ENCODE measurements at regions not wholly inside any gene's neighbourhood (a gene's known extent, or its start where the extent isn't known, plus 50 kb on each side); places are given as distances from the start of the nearest gene placed in this dataset.

DNA sequence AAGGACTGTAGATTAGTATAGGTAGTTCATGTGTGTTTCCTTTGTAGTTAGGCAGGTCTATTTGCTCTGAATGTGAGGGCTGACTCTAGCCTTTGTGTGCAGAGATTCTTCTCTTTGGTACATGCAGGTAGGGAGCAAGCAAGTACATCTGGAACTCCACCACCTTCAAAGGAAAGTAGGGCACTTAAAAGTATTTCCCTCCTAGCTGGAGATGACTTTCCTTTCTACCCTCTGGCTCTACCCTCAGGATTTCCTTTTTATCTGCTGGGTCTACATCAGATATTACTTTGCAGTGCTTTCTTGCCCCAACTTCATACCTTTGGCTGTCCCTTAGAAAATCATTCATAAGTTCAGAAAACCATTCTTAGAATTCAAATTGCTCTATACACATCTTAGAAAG, 91.7 kb upstream of the HIVEP3 start:
- no peaks in the 10 kb centered on the region for H4K20me1 ChIP-seq (ENCODE audit: insufficient read depth, low read length, poor library complexity, severe bottlenecking)
- no peak overlapping the region for H3K9ac ChIP-seq (ENCODE audit: low read depth, low read length, poor library complexity, severe bottlenecking)
- H3K4me1 ChIP-seq (ENCODE audit: insufficient read depth, low read length, poor library complexity, severe bottlenecking): peaks cover 13% of the 10 kb centered on the region
- H2AFZ ChIP-seq (ENCODE audit: low read length): no peak overlapping the region
- H3K36me3 ChIP-seq (ENCODE audit: insufficient read depth, low read length): no peaks in the 10 kb centered on the region
- no peak overlapping the region for H3K4me2 ChIP-seq (ENCODE audit: low read depth, low read length, poor library complexity, severe bottlenecking)
- H3K4me3 ChIP-seq (ENCODE audit: low read length, poor library complexity, severe bottlenecking): no peak overlapping the region
- no peaks in the 10 kb centered on the region for H3K9me2 ChIP-seq (replicated peaks; ENCODE audit: low read depth, low read length)
- H3F3A ChIP-seq (ENCODE audit: low read depth): no peaks in the 10 kb centered on the region
- no peaks in the 10 kb centered on the region for H3K27me3 ChIP-seq (ENCODE audit: insufficient read depth, low read length, poor library complexity, severe bottlenecking)
- no peaks in the 10 kb centered on the region for H3K79me2 ChIP-seq (ENCODE audit: insufficient read depth, low read length)
- no peak for TF ChIP-seq EZH2phosphoT487 (IDR thresholded peaks at IDR 0.05; ENCODE audit: borderline replicate concordance)
- H3K9me3 ChIP-seq (ENCODE audit: insufficient read depth, low read depth, low read length): no peaks in the 10 kb centered on the region

DNA sequence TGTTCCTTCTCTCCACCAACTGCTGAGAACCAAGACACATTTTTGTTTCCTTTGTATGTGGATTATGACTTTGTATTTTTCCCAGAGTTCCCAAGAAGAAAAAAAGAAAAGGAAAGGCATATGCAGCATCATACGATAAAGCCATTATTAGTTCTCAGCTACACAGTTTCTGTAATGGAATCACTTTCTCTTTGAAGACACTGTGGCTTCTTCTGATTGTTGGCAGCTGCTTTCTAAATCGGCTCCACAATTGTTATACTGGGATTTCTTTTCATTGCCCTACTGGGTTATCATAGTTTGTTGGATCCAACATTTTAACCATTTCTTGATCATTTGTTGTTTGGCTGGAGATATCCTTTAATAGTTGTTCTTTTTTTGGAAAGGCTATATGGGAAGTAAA, 89.5 kb upstream of the HIVEP3 start:
- peaks cover 9% of the 10 kb centered on the region for H3K4me1 ChIP-seq (ENCODE audit: insufficient read depth, low read length, poor library complexity, severe bottlenecking)
- H3K4me2 ChIP-seq (ENCODE audit: low read depth, low read length, poor library complexity, severe bottlenecking): no peak overlapping the region
- no peak overlapping the region for H2AFZ ChIP-seq (ENCODE audit: low read length)
- no peaks in the 10 kb centered on the region for H3K9me2 ChIP-seq (replicated peaks; ENCODE audit: low read depth, low read length)
- H3K36me3 ChIP-seq (ENCODE audit: insufficient read depth, low read length): no peaks in the 10 kb centered on the region
- no peaks in the 10 kb centered on the region for H4K20me1 ChIP-seq (ENCODE audit: insufficient read depth, low read length, poor library complexity, severe bottlenecking)
- no peaks in the 10 kb centered on the region for H3K79me2 ChIP-seq (ENCODE audit: insufficient read depth, low read length)
- H3K9me3 ChIP-seq (ENCODE audit: insufficient read depth, low read depth, low read length): no peaks in the 10 kb centered on the region
- TF ChIP-seq EZH2phosphoT487 (IDR thresholded peaks at IDR 0.05; ENCODE audit: borderline replicate concordance): no peak
- TF ChIP-seq, protein P1, sequence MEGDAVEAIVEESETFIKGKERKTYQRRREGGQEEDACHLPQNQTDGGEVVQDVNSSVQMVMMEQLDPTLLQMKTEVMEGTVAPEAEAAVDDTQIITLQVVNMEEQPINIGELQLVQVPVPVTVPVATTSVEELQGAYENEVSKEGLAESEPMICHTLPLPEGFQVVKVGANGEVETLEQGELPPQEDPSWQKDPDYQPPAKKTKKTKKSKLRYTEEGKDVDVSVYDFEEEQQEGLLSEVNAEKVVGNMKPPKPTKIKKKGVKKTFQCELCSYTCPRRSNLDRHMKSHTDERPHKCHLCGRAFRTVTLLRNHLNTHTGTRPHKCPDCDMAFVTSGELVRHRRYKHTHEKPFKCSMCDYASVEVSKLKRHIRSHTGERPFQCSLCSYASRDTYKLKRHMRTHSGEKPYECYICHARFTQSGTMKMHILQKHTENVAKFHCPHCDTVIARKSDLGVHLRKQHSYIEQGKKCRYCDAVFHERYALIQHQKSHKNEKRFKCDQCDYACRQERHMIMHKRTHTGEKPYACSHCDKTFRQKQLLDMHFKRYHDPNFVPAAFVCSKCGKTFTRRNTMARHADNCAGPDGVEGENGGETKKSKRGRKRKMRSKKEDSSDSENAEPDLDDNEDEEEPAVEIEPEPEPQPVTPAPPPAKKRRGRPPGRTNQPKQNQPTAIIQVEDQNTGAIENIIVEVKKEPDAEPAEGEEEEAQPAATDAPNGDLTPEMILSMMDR (conservative IDR thresholded peaks at IDR 0.05; ENCODE audit: low read length): no peak
- no peaks in the 10 kb centered on the region for H3K27me3 ChIP-seq (ENCODE audit: insufficient read depth, low read length, poor library complexity, severe bottlenecking)
- H3F3A ChIP-seq (ENCODE audit: low read depth): no peaks in the 10 kb centered on the region
- H3K9ac ChIP-seq (ENCODE audit: low read depth, low read length, poor library complexity, severe bottlenecking): no peak overlapping the region
- no peak overlapping the region for H3K4me3 ChIP-seq (ENCODE audit: low read length, poor library complexity, severe bottlenecking)

DNA sequence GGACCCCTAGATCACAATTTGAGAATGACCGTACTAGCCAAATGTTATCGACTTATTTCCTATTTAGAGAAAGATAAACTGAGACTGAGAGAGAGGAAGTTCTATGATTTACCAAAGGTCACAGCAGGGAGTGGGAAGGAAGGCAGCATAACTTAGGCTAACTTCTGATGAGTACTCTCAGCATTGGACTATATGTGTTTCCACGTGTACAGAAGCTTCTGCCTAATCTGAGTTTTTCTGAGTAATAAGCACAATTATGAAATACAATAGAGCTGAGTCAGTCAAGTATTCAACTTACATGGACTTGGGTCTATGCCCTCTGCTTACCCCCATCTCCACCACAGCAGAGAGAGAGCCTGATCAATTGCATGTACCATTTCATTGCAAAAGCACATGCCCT, 88.1 kb upstream of the HIVEP3 start:
- peaks cover 9% of the 10 kb centered on the region for H3K4me1 ChIP-seq (ENCODE audit: insufficient read depth, low read length, poor library complexity, severe bottlenecking)
- no peaks in the 10 kb centered on the region for H3F3A ChIP-seq (ENCODE audit: low read depth)
- H2AFZ ChIP-seq (ENCODE audit: low read length): no peak overlapping the region
- H3K9me3 ChIP-seq (ENCODE audit: insufficient read depth, low read depth, low read length): no peaks in the 10 kb centered on the region
- no peaks in the 10 kb centered on the region for H3K9me2 ChIP-seq (replicated peaks; ENCODE audit: low read depth, low read length)
- H3K9ac ChIP-seq (ENCODE audit: low read depth, low read length, poor library complexity, severe bottlenecking): no peak overlapping the region
- H3K4me2 ChIP-seq (ENCODE audit: low read depth, low read length, poor library complexity, severe bottlenecking): no peak overlapping the region
- no peak for TF ChIP-seq EZH2phosphoT487 (IDR thresholded peaks at IDR 0.05; ENCODE audit: borderline replicate concordance)
- no peaks in the 10 kb centered on the region for H3K36me3 ChIP-seq (ENCODE audit: insufficient read depth, low read length)
- no peak overlapping the region for H3K4me3 ChIP-seq (ENCODE audit: low read length, poor library complexity, severe bottlenecking)
- no peaks in the 10 kb centered on the region for H3K27me3 ChIP-seq (ENCODE audit: insufficient read depth, low read length, poor library complexity, severe bottlenecking)
- no peaks in the 10 kb centered on the region for H4K20me1 ChIP-seq (ENCODE audit: insufficient read depth, low read length, poor library complexity, severe bottlenecking)
- no peaks in the 10 kb centered on the region for H3K79me2 ChIP-seq (ENCODE audit: insufficient read depth, low read length)

DNA sequence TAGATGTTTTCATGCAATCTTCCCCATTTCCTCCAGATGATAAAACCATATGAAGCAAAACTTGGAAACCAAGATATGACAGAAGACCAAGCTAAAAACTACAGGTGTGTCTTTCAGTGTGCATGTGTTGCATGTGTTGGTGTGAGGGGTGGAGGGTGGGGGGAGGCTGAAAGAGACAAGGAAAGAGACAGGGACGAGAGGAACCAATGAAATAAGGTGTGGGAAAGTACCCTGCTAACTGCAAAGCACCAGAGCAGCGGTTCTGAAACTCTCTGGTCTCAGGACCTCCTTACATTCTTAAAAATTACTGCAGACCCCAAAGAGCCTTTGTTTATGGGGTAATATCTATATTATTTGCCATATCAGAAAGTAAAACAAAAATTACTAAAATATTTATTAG, 87.4 kb upstream of the HIVEP3 start:
- Histone ChIP-seq H3K9ac (ENCODE audit: low read depth, low read length, poor library complexity, severe bottlenecking) (no peak overlapping the region), H3K27me3 (ENCODE audit: insufficient read depth, low read length, poor library complexity, severe bottlenecking) (no peaks in the 10 kb centered on the region), H3F3A (ENCODE audit: low read depth) (no peaks in the 10 kb centered on the region), H3K4me2 (ENCODE audit: low read depth, low read length, poor library complexity, severe bottlenecking) (no peak overlapping the region), H3K9me3 (ENCODE audit: insufficient read depth, low read depth, low read length) (no peaks in the 10 kb centered on the region), H4K20me1 (ENCODE audit: insufficient read depth, low read length, poor library complexity, severe bottlenecking) (no peaks in the 10 kb centered on the region), H3K36me3 (ENCODE audit: insufficient read depth, low read length) (no peaks in the 10 kb centered on the region), H3K79me2 (ENCODE audit: insufficient read depth, low read length) (no peaks in the 10 kb centered on the region), H3K4me1 (ENCODE audit: insufficient read depth, low read length, poor library complexity, severe bottlenecking) (peaks cover 9% of the 10 kb centered on the region), H3K4me3 (ENCODE audit: low read length, poor library complexity, severe bottlenecking) (no peak overlapping the region), H2AFZ (ENCODE audit: low read length) (no peak overlapping the region), H3K9me2 (replicated peaks; ENCODE audit: low read depth, low read length) (no peaks in the 10 kb centered on the region)
- TF ChIP-seq, protein P1 (conservative IDR thresholded peaks at IDR 0.05; ENCODE audit: low read length): no peak
- no peak for TF ChIP-seq EZH2phosphoT487 (IDR thresholded peaks at IDR 0.05; ENCODE audit: borderline replicate concordance)

All from Loucy (cell line).